ENCODE measurements at regions not wholly inside any gene's neighbourhood (a gene's known extent, or its start where the extent isn't known, plus 50 kb on each side); places are given as distances from the start of the nearest gene placed in this dataset.

- intact Hi-C loops (cut with DNase I) = no loop called here
- peak in 1 of 10 donors; percentile 58 for DNase-seq
Observed at GRCh38 chr2:157938556-157938955, 62.4 kb upstream of the ACVR1 start.

- intact Hi-C loops (cut with DNase I) = no loop called here
- DNase-seq = no peak
Observed at GRCh38 chr2:157936406-157936805, 60.3 kb upstream of the ACVR1 start.

- no peak for DNase-seq
- intact Hi-C loops (cut with DNase I) = no loop called here
Observed at GRCh38 chr2:157935378-157935906, 59.3 kb upstream of the ACVR1 start.

- no peak for DNase-seq
- intact Hi-C loops (cut with DNase I) = no loop called here
Observed at GRCh38 chr2:157934684-157935377, 58.7 kb upstream of the ACVR1 start.

GRCh38 chr2:157933160-157933920 lies 57.2 kb upstream of the ACVR1 start:
- intact Hi-C loops (cut with DNase I) = no loop called here

GRCh38 chr2:157932480-157933159 lies 56.5 kb upstream of the ACVR1 start:
- intact Hi-C loops (cut with DNase I) = no loop called here

More at GRCh38 chr2:157933160-157933920, 57.2 kb upstream of the ACVR1 start:
- DNase-seq = no peak

GRCh38 chr2:157931542-157931941 lies 55.4 kb upstream of the ACVR1 start:
- intact Hi-C loops (cut with DNase I) = no loop called here

More at GRCh38 chr2:157932480-157933159, 56.5 kb upstream of the ACVR1 start:
- no peak for DNase-seq

GRCh38 chr2:157930728-157931127 lies 54.6 kb upstream of the ACVR1 start:
- intact Hi-C loops (cut with DNase I) = no loop called here
- no peak for DNase-seq

More at GRCh38 chr2:157931542-157931941, 55.4 kb upstream of the ACVR1 start:
- DNase-seq = no peak

GRCh38 chr2:157929871-157930667 lies 53.9 kb upstream of the ACVR1 start:
- DNase-seq = no peak
- intact Hi-C loops (cut with DNase I) = no loop called here

- intact Hi-C loops (cut with DNase I) = no loop called here
- DNase-seq = no peak
Observed at GRCh38 chr2:157928372-157928771, 52.2 kb upstream of the ACVR1 start.

- intact Hi-C loops (cut with DNase I) = no loop called here
- no peak for DNase-seq
Observed at GRCh38 chr2:157927155-157927554, 51.0 kb upstream of the ACVR1 start.

Data from posterior cingulate gyrus (tissue), 11 donors.